GM21576 (cell line): ENCODE measurements at regions not wholly inside any gene's neighbourhood (a gene's known extent, or its start where the extent isn't known, plus 50 kb on each side); places are given as distances from the start of the nearest gene placed in this dataset.

ENCODE experiments used
- ATAC-seq: cut with Tn5 transposase; IDR thresholded peaks from one replicate; pipeline ENCODE4 v1.9.1; 2021; ENCODE audit warnings: mild to moderate bottlenecking, moderate library complexity; ENCODE audit not compliant: unreplicated experiment

DNA sequence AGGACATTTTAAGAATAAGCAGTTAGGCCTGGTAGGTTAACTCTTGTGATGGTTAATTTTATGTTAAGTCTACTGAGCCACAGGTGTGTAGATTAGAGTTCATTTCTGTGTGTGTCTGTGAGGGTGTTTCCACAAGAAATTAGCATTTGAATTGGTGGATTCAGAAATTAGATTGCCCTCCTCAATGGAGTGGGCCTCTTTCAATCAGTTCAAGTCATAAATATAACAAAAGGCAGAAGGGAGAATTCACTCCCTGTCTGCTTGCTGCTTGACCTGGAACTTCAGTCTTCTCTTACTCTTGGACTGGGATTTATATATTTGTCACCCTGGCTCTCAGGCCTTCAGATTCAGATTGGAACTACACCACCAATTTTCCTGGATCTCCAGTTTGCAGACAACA, 55.3 kb upstream of the POM121L12 start:
- no peak for ATAC-seq

DNA sequence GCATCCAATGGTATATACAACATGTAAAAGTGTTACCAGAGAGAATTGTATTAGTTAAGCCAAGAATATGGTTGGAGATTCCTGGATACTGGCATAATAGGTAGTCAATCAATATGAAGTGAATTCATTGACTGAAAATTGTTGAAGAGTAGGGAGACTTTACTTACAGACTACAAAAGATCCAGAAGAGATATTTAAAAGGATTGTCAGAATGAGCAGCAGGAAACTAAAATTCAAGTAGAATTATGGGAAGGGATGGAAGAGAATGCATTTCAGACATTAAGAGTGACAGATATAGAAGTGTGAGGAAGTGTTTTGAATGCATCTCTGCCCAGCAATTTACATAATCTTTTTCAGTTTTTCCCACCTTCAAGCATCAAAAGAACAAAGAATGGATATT, 62.3 kb upstream of the POM121L12 start:
- ATAC-seq = no peak

DNA sequence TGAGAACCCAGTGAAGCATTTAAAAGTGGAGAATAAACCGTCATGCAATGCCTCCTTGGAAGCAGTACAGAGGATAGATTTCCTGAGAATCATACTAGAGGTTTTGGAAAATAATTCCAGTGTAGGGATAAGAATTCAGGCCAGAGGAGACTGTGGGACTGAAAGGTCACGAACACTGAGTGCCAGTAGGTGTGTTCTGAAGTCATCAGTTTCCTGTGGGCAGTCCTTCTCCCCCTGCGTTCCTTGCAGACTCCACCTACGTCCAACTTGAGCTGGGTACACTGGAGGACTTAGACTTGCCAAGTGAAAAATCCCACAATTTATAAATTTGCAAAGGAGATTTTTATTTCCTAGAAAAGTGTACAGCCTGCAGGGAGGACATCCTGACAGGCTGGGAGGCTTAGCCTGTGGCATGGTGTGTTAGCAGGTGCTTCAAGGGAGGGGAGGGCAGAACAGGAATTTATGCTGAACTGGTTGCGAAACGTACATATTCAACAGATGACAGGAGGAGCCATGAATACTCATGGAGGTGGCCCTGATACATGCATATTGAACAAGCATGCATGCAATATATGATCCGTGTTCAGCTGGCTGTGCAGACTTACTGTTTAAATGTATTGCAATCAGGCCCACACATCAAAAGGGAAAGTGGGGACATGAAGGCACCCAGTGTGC, 72.9 kb upstream of the POM121L12 start:
- ATAC-seq = no peak

- no peak for ATAC-seq
These were observed 74.3 kb upstream of the POM121L12 start for GRCh38 chr7:52961084-52961483.

DNA sequence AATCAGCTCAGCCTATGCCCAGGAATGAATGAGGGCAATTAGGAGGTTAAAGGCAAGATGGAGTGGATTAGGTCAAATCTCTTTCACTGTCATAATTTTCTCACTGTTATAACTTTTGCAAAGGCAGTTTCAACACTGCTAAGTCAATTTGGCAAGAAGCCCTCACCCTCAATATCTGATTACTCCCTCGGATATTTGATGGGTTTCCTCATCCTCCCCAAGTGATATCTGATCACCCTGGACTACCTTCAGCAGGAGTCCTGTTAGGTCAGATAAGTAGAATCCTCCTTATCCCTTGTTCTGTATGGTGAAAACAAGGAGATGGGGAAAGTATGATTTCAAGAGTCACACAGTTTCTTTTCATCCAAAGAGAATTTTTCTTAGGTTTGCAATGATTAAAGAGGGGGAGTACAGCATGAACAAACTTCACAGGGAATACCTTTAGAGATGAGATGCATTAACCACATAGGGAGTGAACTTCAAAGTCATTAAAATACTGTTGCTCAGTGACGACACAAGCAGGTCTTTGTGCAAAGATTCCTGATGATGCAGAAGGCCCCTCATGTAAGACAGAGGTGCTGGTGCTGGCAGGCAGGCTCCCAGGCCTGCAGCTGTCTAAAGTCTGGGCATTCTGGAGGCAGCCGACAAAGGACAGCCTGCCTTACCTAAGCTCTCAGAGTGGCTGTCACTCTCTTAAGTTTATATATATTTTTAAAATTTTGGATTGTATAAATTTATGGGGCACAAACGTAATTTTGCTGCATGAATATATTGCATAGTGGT, 75.4 kb upstream of the POM121L12 start:
- ATAC-seq = no peak

GRCh38 chr7:52959336-52959735, 76.1 kb upstream of the POM121L12 start:
- ATAC-seq = no peak

GRCh38 chr7:52958621-52959140, 76.8 kb upstream of the POM121L12 start:
- ATAC-seq = no peak

DNA sequence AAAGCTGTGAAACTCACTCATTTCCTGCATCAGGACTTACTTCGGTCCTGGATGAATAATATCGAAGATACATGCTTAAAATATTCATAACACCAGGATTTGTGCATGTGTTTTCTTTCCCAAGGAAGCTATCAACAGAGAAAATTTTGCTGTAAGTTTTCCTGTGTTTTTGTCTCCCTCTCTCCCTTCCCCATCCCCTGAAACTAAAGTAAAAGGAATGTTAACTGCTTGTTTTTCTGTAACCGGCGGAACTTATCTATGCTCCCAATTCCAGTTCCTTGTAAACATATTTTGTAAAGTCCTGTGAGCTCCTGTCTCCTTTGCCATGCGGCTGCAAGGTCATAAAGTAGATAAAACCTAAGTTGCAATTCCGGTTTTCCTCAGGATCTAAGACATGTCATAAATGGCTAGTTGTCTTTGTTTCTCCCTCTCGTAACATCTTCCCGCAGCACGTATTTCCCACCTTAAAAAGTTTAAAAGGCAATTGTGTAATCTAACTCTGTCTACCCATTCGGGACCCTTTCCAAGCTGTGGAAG, 79.0 kb upstream of the POM121L12 start:
- ATAC-seq = no peak

GRCh38 chr7:52955522-52955921, 79.9 kb upstream of the POM121L12 start:
- no peak for ATAC-seq

GRCh38 chr7:52944921-52945320, 90.5 kb upstream of the POM121L12 start:
- no peak for ATAC-seq

DNA sequence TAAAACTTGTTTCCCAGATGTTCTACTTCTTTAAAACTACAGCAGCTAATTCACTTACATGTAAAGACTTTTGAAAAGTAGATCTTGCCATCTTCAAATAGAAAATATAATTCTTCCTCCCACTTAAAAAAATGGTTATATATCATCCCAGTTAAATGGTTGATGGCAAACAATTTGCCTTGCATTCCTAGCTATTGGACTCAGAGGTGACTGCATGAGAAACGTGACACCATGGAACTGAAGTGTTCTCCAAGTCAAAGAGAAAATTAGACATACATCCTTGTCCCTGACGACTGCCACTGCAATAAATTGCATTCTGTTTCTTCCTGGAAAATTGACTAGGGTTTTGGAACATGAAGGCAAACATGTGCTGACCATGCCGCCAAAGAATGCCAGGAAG, 95.0 kb upstream of the POM121L12 start:
- ATAC-seq = no peak

GRCh38 chr7:52938455-52939133, 96.8 kb upstream of the POM121L12 start:
- ATAC-seq = no peak

DNA sequence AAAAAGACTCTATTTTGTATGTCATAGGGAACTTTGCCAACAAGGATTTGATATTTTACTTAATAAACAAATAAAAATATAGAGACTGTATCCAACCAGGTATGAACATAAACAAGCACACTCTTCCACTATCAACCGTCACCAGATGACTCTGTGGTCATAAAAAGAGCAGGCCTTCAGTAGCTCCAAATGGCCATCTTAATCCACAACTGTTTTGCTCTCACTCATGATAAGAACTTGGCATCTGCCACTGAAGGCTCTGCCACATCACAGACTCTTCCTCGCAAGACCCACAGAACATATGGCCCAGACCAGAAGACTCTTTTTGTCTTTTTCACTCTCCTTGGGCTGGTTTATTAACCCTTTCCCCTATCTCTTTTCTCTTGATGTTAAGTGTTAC, 98.7 kb upstream of the POM121L12 start:
- no peak for ATAC-seq

DNA sequence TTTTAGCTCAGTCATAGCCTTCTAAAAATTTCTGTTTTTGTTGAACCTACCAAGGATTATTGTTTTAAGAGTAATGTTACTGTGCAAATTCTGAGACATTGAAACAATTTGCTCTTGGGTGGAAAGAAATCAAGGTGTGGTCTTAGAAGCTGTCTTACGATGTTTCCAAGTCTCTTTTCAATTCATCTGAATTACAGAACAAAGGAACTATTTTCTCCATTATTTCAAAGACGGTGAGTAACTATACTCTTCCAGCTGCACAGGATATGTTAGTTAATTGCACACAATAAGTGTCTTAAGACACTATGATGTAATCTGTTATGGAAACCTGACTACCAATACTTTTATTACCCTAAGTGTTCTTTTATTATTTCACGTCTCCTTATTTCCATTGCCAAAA, 106.8 kb upstream of the POM121L12 start:
- no peak for ATAC-seq

DNA sequence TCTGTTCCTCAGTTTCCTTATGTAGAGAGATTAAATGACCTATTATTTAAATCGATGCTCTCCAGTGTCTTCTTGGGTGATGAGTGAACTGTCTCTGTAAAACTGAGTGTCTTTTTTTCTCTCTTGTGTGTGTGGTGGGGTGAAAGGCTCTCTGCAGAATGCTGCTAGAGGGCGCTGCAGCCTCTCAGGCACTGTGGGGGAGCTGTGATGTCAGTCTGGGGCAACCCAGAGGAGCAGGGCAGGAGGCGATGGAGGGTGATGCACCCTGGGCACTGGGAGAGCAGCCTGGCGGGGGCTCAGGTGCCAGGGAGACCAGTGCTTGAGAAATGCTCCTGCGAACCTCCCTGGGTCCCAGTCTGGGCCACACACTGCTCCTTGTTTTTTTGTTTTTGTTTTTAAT, 110.1 kb upstream of the POM121L12 start:
- no peak for ATAC-seq

DNA sequence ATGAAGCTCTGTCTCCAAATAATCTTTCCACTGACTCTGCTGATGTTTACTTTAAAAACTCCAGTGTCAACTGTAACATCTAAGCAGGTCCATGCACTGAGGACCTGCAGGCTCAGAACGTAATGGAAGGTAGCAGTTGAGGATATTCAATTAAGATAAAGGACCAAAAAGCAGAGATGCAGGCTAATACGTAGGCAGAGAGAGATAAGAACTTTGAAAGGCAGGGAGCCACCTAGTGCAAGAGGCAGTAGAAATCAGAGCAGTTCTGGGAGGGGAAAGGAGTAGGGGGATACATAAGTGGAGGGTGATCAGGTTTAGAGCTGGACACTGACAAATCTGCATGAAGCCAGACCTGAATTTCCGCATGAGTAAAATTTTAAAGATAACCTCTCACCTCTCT, 114.5 kb upstream of the POM121L12 start:
- ATAC-seq = no peak

GRCh38 chr7:52917982-52918578, 117.4 kb upstream of the POM121L12 start:
- ATAC-seq = no peak

GRCh38 chr7:52911795-52912194, 123.6 kb upstream of the POM121L12 start:
- no peak for ATAC-seq

GRCh38 chr7:52911326-52911725, 124.1 kb upstream of the POM121L12 start:
- no peak for ATAC-seq

GRCh38 chr7:52909935-52910334, 125.5 kb upstream of the POM121L12 start:
- no peak for ATAC-seq

GRCh38 chr7:52909131-52909530, 126.3 kb upstream of the POM121L12 start:
- ATAC-seq = no peak
